ENCODE measurements at regions not wholly inside any gene's neighbourhood (a gene's known extent, or its start where the extent isn't known, plus 50 kb on each side); places are given as distances from the start of the nearest gene placed in this dataset.

GRCh38 chr12:107328442-107329133 lies 235.2 kb upstream of the CRY1 start:
- TF ChIP-seq CREB1 (IDR thresholded peaks at IDR 0.05; ENCODE audit: low read depth) (no peak), TCF12 (IDR thresholded peaks at IDR 0.05; ENCODE audit: low read depth) (no peak), REST (IDR thresholded peaks at IDR 0.05; ENCODE audit: low read depth) (no peak), FOXM1 (IDR thresholded peaks at IDR 0.05; ENCODE audit: borderline replicate concordance, low read depth) (no peak), RAD21 (IDR thresholded peaks at IDR 0.05; ENCODE audit: low read depth) (no peak), TEAD4 (IDR thresholded peaks at IDR 0.05) (no peak), NFIC (IDR thresholded peaks at IDR 0.05) (no peak), USF1 (IDR thresholded peaks at IDR 0.05) (no peak), MAX (IDR thresholded peaks at IDR 0.05) (no peak), EP300 (IDR thresholded peaks at IDR 0.05; ENCODE audit: borderline replicate concordance) (no peak), YY1 (IDR thresholded peaks at IDR 0.05; ENCODE audit: low read depth) (no peak), TAF1 (IDR thresholded peaks at IDR 0.05; ENCODE audit: low read depth) (no peak), EGR1 (IDR thresholded peaks at IDR 0.05) (no peak), ZBTB7A (IDR thresholded peaks at IDR 0.05; ENCODE audit: low read depth) (no peak), CEBPB (IDR thresholded peaks at IDR 0.05) (no peak)

GRCh38 chr12:107329569-107330324 lies 236.4 kb upstream of the CRY1 start:
- TF ChIP-seq TCF12 (IDR thresholded peaks at IDR 0.05; ENCODE audit: low read depth) (no peak), USF1 (IDR thresholded peaks at IDR 0.05) (no peak), YY1 (IDR thresholded peaks at IDR 0.05; ENCODE audit: low read depth) (no peak), RAD21 (IDR thresholded peaks at IDR 0.05; ENCODE audit: low read depth) (no peak), FOXM1 (IDR thresholded peaks at IDR 0.05; ENCODE audit: borderline replicate concordance, low read depth) (no peak), REST (IDR thresholded peaks at IDR 0.05; ENCODE audit: low read depth) (no peak), ZBTB7A (IDR thresholded peaks at IDR 0.05; ENCODE audit: low read depth) (no peak), CEBPB (IDR thresholded peaks at IDR 0.05) (no peak), NFIC (IDR thresholded peaks at IDR 0.05) (no peak), TEAD4 (IDR thresholded peaks at IDR 0.05) (no peak), EGR1 (IDR thresholded peaks at IDR 0.05) (no peak), EP300 (IDR thresholded peaks at IDR 0.05; ENCODE audit: borderline replicate concordance) (no peak), TAF1 (IDR thresholded peaks at IDR 0.05; ENCODE audit: low read depth) (no peak), MAX (IDR thresholded peaks at IDR 0.05) (no peak), CREB1 (IDR thresholded peaks at IDR 0.05; ENCODE audit: low read depth) (no peak)

- TF ChIP-seq REST (IDR thresholded peaks at IDR 0.05; ENCODE audit: low read depth) (no peak), ZBTB7A (IDR thresholded peaks at IDR 0.05; ENCODE audit: low read depth) (no peak), EP300 (IDR thresholded peaks at IDR 0.05; ENCODE audit: borderline replicate concordance) (no peak), FOXM1 (IDR thresholded peaks at IDR 0.05; ENCODE audit: borderline replicate concordance, low read depth) (no peak), TEAD4 (IDR thresholded peaks at IDR 0.05) (no peak), USF1 (IDR thresholded peaks at IDR 0.05) (no peak), MAX (IDR thresholded peaks at IDR 0.05) (no peak), CEBPB (IDR thresholded peaks at IDR 0.05) (no peak), TCF12 (IDR thresholded peaks at IDR 0.05; ENCODE audit: low read depth) (no peak), TAF1 (IDR thresholded peaks at IDR 0.05; ENCODE audit: low read depth) (no peak), EGR1 (IDR thresholded peaks at IDR 0.05) (no peak), RAD21 (IDR thresholded peaks at IDR 0.05; ENCODE audit: low read depth) (no peak), CREB1 (IDR thresholded peaks at IDR 0.05; ENCODE audit: low read depth) (no peak), NFIC (IDR thresholded peaks at IDR 0.05) (no peak), YY1 (IDR thresholded peaks at IDR 0.05; ENCODE audit: low read depth) (no peak)
These were observed 237.6 kb upstream of the CRY1 start for GRCh38 chr12:107330831-107331431.

Measured in Ishikawa (cell line).